ENCODE measurements at regions not wholly inside any gene's neighbourhood (a gene's known extent, or its start where the extent isn't known, plus 50 kb on each side); places are given as distances from the start of the nearest gene placed in this dataset.
"Not testable (repeated sequence)": the region's sequence is repeated elsewhere in the genome, so short reads cannot be mapped to it uniquely, and the experiment has no call there.

DNA sequence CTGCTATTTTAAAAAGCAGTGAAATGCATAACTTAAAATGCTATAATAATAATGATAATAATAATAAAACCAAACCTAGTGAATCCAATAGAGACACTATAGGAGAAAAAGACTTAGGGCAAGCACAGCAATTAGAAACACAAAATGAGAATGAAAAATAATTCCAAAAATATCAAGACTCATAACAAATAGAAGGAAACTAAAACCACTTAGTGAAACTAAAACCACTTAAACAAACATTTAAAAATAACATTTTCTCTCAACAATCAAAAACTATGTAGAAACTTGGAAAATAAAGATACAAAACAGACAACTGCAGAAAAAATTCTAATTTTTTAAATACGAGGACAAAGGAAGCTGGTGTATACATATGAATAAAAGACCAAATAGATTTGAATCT lies 655.2 kb upstream of the NRG3 start:
- no peak for DNase-seq (ENCODE audit: low read depth)

DNA sequence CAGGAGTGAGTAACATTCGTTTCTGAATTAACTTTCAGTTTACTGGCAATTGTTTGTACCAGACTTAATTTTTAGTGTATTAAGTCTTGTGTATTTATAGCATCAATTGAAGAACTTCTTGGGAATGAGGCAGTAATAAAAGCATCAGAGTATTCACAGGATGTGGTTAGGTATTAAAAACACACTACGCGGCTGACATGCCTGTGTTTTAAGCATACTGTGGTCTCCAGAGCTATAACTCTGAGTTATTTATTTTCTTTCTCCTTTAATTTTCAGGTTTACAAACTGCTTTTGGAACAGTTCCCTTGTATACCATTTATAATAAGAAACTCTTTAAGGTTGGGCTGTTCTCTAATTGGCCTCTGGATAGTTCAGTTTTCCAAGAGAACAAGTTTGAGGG lies 626.1 kb upstream of the NRG3 start:
- DNase-seq (ENCODE audit: low read depth) = no peak

DNA sequence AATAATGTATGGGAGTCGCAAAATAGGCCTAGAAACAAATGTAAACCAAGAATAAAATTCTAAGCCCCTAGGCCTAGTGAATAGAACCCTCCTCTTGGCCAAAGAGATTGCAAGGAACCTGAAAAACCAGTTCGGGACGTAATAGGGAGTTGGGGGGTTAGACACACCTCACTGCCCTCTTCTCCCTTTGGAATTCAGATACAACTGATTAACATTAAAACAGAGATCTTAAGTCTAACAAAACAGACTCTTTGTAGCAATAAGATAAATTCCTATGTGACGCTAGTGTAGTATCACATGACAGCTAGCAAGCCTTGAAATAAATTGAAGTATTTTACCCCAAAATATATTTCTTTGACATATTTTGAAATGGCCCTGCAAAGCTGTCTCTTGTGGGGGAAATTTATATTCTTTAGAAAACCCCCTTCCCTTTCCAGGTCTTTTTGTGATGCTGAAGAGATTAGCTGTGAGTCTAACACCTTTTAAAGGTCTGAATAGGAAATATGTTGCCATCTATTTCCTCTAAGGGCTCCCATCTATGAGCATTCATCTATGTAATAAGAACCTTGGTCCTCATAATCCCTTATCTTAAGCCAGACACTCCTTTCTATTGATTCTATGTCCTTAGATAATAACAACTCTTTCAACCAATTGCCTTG lies 623.4 kb upstream of the NRG3 start:
- DNase-seq (ENCODE audit: low read depth) = no peak

DNA sequence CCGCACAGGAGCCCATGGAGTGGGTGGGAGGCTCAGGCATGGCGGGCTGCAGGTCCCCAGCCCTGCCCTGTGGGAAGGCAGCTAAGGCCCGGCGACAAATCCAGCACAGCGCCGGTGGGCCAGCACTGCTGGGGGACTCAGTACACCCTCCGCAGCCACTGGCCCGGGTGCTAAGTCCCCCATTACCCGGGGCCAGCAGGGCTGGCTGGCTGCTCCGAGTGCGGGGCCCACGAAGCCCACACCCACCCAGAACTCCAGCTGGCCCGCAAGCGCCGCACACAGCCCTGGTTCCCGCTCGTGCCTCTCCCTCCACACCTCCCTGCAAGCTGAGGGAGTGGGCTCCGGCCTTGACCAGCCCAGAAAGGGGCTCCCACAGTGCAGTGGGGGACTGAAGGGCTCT lies 610.0 kb upstream of the NRG3 start:
- not testable (repeated sequence) for DNase-seq (ENCODE audit: low read depth)

DNA sequence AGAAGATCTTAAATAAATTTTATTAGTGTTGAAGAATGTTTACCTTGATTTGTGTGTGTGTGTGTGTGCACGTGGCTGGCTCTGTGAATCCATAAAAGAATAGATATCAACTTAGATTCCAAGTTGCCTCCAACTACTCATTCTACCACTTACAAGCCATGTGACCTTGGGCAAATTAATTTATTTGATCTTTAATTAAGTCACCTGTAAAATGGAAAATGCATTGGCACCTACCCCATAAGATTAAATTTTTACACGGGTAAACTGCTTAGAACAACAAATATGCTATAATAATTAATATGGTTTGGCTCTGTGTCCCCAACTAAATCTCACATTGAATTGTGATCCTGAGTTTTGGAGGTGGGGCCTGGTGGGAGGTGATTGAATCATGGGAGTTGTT lies 604.9 kb upstream of the NRG3 start:
- no peak for DNase-seq (ENCODE audit: low read depth)

DNA sequence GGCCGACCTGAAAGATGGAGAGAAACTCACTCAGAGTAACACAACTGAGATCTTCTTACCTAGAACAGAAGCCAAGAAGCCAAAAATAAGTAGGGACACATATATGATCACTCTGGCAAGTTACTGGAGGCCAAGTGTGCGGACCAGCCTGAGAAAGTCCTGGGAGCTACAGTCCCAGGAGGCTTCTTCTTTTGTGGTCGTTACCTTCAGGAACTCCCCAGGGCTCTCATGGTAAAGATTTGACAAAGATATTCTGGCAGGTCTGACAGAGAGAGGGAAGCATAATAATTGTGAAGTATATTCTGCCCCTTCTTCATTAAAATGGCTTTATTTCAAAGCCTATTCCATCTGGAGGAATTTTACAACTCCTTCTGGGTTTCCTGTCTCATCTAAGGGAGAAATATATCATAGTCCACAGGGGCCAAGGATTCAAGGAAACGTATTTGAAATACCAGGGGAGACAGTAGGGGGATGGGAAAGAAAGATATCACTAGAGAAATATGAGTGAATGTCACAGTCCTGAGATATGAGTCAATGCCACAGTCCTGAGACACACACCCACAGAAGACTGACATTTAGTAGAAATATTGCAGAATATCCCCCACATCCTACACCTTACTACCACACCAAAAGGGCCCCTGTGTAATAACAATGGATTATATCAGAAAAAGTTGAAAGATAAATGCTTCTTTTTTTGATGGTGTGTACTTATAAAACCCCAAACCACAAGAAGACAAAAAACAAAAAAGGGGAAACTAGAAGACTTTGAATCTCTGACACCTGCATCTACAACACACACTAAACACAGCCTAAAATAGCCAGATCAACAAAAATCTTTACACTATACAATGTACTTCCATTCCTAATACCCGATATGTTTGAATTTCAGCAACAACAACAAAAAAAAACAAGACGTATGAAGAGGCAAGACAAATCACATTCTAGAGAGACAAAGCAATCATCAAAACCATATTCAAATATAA lies 594.2 kb upstream of the NRG3 start:
- no peak for DNase-seq (ENCODE audit: low read depth)

DNA sequence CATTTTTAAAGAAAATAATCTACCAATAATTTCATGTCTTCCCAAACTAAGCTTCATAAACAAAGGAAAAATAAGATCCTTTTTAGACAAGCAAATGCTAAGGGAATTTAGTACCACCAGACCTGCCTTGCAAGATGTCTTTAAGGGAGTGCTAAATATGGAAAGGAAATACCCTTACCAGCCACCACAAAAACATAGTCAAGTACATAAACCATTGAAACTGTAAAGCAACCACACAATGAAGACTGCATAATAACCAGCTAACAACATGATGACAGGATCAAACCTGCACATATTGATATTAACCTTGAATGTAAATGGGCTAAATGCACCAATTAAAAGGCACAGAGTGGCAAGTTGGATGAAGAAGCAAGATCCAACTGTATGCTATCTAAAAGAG lies 586.5 kb upstream of the NRG3 start:
- no peak for DNase-seq (ENCODE audit: low read depth)

DNA sequence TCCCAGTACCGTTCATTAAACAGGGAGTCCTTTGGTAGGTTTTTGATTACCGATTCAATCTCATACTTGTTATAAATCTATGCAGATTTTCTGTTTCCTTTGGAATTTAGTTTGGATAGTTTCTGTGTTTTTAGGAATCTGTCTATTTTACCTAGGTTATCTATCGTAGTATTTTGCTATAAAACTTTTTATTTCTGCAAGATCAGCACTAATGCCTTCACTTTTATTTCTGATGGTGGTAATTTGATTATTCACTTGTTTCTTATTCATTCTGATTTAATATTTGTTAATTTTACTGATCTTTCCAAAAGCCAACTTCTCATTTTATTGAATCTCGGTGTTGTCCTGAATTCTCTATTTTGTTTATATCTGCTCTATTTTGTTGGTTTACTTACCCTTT lies 577.7 kb upstream of the NRG3 start:
- DNase-seq (ENCODE audit: low read depth) = no peak

DNA sequence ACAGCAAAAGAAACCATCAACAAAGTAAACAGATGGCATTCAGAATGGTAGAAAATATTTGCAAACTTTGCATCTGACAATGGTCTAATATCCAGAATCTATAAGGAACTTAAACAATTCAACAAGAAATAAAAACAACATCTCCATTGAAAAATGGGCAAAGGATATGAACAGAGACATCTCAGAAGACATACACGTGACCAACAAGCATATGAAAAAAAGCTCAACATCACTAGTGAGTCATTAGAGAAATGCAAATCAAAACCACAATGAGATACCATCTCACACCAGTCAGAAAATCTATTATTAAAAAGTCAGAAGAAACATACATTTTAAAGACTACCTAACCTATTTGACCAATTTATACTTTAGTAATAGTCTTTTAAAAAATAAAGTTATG lies 571.3 kb upstream of the NRG3 start:
- DNase-seq (ENCODE audit: low read depth) = no peak

DNA sequence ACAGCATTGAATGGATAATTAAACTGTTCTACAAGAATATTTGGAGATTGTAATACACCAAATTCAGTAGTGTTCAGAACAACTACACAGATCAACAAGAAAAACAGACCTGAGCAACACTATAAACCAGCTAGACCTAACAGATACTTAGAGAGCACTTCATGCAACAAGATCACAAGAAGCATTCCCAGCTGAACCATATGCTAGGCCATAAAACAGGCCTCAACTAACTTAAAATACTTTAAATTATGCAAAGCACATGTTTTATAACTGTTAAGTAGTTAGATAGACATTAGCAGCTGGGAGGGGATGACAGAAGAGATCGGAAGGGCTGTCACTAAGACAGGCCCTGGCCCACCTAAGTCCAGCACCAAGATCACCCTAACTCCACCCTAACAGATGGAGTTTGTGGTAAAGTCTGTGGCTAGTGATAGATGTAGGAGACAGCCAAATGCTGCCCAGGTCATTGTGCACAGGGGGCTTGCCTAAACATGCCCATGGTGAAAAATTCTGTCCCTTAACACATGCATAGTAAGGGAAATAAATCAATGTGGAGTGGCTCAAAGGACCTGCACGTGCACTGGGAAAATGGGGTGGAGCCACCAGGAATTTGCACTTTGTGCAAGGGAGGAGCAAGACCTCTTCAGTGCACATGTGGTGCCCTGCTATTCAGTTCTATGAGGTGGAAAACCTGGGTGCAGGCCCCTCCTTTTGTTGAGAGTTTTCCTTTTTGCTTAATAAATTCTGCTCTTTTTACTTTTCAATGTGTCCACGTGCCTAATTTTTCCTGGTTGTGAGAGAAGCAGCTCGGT lies 567.8 kb upstream of the NRG3 start:
- DNase-seq (ENCODE audit: low read depth) = no peak

DNA sequence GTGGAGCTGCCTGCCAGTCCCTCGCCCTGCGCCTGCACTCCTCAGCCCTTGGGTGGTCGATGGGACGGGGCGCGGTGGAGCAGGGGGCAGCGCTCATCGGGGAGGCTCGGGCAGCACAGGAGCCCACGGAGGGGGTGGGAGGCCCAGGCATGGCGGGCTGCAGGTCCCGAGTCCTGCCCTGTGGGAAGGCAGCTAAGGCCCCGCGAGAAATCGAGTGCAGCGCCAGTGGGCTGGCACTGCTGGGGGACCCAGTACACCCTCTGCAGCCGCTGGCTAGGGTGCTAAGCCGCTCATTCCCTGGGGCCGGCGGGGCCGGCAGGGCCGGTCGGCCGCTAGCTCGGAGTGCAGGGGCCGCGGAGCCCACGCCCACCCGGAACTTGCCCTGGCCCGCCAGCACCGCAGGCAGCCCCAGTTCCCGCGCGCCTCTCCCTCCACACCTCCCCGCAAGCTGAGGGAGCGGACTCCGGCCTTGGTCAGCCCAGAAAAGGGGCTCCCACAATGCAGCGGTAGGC lies 565.9 kb upstream of the NRG3 start:
- DNase-seq (ENCODE audit: low read depth) = no peak

DNA sequence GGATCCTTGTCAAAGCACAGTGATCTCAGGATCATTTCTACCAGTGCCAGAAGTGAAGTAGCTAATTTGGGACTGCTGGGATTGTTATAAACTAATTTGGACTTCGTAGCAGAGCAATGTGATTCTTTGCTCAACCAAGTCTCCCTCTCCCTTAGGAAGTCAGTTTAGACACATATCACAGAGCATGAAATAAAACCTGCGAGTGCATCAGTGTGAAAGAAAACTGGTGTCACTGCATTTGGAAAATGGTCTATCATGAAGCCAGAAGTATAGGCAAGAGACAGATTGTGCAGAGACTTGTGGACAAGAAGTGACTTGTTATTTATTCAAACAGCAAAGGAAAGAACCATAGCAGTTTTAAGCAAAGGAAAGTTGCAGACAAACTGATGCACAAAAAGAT lies 560.5 kb upstream of the NRG3 start:
- DNase-seq (ENCODE audit: low read depth) = no peak

DNA sequence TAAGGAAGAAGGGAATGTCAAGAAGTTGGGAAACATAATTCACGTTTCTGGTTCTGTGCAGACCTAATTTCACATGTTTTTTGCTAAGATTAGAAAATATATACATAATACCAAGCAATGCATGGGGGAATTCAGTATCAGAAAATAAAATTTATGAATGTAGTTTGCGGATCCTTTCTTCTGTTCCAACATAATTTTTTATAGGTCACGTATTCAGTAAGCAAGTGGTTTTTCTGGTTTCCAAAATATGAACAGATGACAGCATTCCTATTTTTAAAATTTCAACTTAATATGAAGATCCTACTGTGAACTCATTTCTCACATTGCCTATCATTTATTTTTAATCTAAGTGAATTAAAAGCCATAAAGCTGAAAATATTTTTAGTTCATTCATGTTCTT lies 560.0 kb upstream of the NRG3 start:
- no peak for DNase-seq (ENCODE audit: low read depth)

DNA sequence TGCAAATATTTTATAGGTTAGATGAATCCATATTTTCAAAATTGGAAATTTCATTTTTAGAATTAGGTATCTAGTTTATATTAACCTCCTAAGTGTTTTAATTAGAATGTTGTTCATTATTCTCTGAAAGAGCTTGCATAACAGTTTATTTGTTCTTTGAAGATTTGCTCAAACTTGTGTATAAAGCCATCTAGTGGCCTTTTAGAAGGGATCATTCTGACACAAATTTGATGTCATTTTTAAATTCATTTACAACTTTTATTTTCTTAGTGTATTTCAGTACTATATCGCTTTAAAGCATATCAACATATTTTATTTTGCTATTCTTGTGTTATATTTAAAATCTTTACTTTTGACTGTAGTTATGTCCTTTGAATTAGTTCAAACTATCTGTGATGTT lies 527.0 kb upstream of the NRG3 start:
- no peak for DNase-seq (ENCODE audit: low read depth)

DNA sequence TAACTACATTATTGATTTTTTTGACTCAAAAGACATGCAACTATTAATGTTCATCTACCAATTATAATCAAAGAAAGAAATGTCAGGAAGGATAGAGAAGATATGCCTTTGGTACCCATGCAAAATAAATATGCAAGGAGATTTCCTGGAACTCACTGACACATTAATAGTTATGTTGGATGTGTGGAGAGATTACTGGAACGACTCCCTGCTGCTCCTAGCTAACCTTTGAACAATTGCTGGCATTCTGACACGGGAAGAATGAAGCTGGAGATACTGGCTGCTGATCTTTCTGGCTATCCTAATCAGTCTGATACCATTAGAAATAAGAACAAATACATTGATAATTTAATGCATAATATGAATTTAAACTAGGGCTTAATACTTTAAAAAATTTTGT lies 507.9 kb upstream of the NRG3 start:
- DNase-seq (ENCODE audit: low read depth) = no peak

DNA sequence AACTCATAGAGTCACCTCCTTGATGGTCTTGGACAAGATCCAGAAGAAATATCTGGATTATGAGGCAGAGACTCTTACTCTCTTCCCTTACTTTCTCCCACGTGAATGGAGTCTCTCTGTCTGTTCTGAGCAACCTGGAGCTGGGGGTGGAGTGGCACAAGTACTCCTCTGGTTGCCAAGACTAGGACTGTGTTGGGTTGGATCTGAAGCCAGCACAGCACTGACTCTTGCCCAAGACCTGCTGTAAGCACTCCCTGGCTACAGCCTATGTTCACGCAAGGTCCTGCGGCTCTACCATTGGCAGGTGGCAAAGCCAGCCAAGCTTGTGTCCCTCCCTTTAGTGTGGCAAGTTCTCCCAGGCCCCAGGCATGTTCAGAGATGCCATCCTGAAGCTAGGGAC lies 488.2 kb upstream of the NRG3 start:
- DNase-seq (ENCODE audit: low read depth) = no peak

DNA sequence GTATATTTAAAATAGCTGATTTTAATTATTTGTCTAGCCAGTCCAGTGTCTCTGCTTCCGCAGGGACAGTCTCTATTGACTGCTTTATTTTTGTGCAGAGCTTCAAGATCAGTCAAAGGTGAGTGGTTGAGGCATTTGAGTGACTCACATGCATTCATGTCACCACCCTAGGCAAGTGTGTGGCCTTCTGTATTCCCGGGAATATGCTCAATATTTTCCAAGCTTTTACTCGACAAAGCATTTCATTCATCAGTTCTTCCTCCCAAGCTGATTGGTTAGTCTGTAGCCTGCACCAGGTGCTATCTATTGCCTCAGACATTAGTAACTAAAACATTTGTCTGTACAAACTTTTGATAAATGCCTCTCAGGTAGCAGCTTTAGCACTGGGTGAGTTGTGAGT lies 471.5 kb upstream of the NRG3 start:
- DNase-seq (ENCODE audit: low read depth) = no peak

DNA sequence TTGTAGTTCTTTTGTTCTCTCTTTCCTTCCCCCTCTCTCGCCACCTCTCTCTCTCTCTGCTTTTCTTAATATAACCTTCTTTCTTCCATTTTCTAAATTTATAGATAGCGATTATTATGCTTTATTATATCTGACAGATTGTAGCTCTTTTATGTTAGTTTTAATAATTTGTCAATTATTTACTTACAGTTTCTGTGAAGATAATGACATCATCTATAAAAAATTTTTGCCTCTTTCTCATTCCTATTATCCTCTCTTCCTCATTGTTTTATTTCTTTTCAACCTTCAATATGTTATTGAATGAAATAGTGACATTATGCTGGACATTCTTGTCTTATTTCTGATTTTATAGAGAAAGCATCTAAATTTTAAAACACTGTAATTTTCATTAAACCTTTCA lies 469.6 kb upstream of the NRG3 start:
- DNase-seq (ENCODE audit: low read depth) = no peak

DNA sequence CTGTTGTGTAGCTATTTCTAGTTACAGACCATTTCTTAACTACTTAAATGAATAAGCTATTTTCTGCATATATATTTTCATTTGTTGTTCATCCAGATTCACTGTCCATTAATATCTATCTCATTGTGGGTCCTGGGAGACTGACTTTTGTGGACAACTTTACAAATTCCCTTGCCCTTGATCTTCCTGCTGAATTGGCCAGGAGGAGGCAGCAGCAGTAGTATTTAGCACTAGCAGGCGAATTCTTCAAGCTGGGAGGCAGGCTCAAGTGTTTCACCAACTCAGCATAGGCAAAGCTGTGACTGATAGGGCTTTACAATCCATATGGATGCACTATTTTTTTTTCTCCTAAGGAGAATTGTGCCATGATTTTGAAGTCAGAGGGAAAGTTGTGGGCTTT lies 461.0 kb upstream of the NRG3 start:
- DNase-seq (ENCODE audit: low read depth) = no peak

DNA sequence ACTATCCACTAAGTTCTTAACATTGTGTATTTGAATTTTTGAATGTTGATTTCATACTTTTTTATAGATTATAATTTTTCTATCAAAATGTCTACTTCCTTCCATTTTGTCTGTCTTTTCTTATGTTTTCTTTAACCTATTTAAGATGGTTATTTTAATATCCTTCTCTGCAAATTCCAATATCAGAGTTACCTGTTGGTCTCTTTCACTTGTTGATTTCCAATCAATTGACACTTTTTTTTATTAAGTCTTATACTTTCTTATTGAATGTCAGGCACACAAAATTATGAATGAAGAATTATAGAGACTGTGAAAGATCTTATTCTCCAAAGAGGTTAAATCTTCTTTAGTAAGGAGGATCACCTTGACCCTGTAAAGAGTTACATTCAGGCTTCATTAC lies 448.3 kb upstream of the NRG3 start:
- DNase-seq (ENCODE audit: low read depth) = no peak

DNA sequence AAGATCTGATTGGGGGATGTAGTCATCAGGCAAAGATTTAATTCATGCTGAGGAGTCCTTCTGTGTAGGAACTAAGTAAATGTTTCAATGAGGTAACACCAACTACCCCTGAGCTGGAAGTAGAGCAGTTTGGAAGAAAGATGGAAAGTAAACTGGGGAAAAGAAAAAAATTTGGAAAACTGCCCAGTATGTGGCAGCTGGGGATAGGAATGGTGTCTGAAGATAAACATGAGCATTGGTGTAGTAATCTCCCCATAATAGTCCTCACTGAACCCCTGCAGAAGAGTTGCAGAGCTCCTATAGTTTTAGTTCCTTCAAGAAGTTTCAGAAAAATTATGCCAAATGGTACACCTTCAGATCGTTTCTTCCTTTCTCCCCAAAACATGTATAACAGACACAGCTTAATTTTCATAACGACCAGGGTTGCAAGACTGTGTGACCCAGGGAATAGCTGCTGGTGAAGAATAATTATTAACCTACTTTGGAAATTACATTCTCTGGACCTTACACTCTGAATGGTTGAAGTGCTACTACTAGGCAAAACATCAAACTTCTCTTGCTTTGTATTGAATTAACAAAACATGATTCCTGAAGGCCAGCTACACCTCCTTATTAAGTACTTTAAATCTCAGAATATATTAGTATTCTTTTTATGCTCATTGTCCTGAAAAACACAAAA lies 446.4 kb upstream of the NRG3 start:
- DNase-seq (ENCODE audit: low read depth) = no peak

DNA sequence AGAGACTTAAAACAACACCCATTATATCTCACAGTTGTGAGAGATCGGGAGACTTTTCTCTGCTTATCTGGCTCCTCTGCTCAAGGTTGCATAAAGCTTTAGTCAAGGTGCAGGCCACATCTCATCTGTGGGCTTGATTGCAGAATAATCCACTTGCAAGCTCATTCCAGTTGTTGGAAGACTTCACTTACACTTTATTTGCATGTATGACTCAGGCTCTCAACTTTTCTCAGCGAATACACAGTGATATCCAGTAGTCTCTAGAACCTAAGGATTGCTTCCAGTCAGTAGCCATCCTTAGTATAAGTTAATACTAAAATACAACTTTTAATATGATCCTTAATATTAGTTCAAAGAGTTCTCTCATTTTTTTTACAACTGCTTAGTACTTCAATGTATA lies 435.5 kb upstream of the NRG3 start:
- DNase-seq (ENCODE audit: low read depth) = no peak

All from LHCN-M2 (cell line).